Kidney epithelial cell (primary cell): ENCODE measurements at regions not wholly inside any gene's neighbourhood (a gene's known extent, or its start where the extent isn't known, plus 50 kb on each side); places are given as distances from the start of the nearest gene placed in this dataset.

Experiments
- DNase-seq: peaks from one replicate; pipeline ENCODE4 v3.0.0-alpha.2; 2010; ENCODE audit warnings: low read depth
- H3K27me3 ChIP-seq: 2 replicates; pipeline ENCODE4 v1.6.0; 2011; ENCODE audit warnings: low read length; ENCODE audit not compliant: control insufficient read depth, insufficient read depth
- H3K36me3 ChIP-seq: 2 replicates; pipeline ENCODE4 v1.5.1; 2011; ENCODE audit warnings: low read length; ENCODE audit not compliant: control insufficient read depth, insufficient read depth
- H3K4me3 ChIP-seq: 2 replicates; pipeline ENCODE4 v1.5.1; 2011; ENCODE audit warnings: low read depth, mild to moderate bottlenecking, control low read depth, low read length
- CTCF ChIP-seq: IDR thresholded peaks from 2 replicates; pipeline ENCODE4 v1.5.1; 2011; ENCODE audit warnings: mild to moderate bottlenecking, moderate library complexity, low read length, control low read depth, inconsistent platforms; ENCODE audit not compliant: insufficient read depth, poor library complexity, severe bottlenecking

DNA sequence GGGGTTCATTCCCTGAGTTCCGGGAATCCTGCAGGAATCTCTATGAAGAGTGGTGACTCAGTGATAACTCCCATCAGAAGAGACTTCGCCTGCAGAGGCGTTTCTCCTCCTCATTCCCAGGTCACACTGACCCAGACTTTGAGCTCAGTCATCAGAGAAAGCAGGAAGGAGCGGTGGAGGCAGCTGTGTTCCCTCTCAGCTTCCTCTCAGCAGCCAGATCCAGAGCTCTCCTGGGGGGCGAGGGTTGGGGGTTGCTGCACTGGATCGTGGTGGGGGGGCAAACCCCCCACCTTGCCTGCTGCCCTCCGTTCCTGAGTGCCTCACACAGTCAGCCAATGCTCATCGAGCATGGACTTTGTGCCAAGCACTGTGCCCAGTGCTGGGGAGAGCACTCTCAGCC lies 271.2 kb downstream of the CBLN1 start:
- no peak for DNase-seq
- Histone ChIP-seq H3K4me3 (no peak overlapping the region), H3K36me3 (no peaks in the 10 kb centered on the region), H3K27me3 (no peaks in the 10 kb centered on the region)
- no peak for TF ChIP-seq CTCF

GRCh38 chr16:49009204-49009603 lies 272.4 kb downstream of the CBLN1 start:
- DNase-seq = no peak
- no peak for TF ChIP-seq CTCF
- Histone ChIP-seq H3K4me3 (no peak overlapping the region), H3K36me3 (no peaks in the 10 kb centered on the region), H3K27me3 (no peaks in the 10 kb centered on the region)

DNA sequence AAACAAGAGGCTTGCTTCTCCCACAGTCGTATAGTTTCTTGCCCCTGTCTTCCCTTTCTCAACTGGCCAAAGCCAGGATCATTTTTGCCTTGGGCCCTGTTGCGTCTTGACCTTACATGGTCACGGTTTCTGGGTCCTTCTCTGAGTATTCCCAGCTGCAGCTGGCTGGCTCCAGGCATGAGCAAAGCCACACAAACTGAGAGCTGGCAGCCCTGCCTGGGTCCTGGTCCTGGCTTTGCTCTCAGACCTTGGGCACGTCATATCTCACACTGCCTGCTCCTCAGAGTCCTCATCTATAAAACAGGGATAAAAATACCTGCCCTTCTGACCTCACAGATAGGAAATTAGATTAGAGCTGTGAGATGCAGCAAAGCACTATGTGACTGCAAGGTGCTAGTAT lies 277.6 kb downstream of the CBLN1 start:
- no peaks in the 10 kb centered on the region for H3K27me3 ChIP-seq
- DNase-seq = no peak
- no peak overlapping the region for H3K4me3 ChIP-seq
- no peaks in the 10 kb centered on the region for H3K36me3 ChIP-seq
- TF ChIP-seq CTCF = no peak

DNA sequence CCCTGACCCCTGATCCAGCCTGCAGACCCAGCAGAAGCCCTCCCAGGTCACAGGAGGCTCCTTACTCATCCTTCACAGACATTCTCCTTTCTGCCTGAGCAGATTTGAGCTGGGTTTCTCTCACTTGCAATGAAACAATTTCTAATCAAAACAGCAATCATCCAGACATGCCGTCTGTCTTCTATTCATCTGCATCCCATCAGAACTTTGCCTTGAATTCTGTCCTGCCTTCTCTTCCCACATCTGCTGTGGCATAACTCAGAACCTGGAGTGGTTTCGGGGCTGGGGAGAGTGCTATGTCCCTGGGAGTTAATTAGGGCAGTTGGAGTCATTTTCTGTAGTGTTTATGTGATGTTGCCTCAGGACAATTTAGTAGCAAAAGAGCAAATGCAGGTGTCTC lies 278.6 kb downstream of the CBLN1 start:
- Histone ChIP-seq H3K27me3 (no peaks in the 10 kb centered on the region), H3K36me3 (no peaks in the 10 kb centered on the region), H3K4me3 (no peak overlapping the region)
- TF ChIP-seq CTCF = no peak
- DNase-seq = no peak

DNA sequence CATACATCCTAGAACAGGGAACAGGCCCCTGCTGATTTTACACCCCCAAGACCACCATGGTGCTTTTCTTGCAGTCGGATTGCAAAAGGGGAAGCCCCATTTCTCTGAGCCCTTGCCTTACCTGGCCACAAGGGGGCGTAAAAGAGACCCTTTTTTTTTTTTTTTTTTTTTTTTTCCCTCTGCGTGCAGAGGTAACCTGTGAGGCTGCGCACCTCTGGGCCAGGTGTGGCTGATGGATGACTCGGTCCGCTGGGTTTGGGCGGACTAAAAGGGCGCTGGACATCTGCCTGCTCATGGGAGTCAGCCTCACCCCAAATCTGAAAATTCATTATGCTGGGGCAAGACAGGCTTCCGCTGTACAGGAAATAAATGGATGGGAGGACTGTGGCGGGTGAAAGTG lies 281.0 kb downstream of the CBLN1 start:
- no peak for DNase-seq
- Histone ChIP-seq H3K4me3 (no peak overlapping the region), H3K27me3 (no peaks in the 10 kb centered on the region), H3K36me3 (no peaks in the 10 kb centered on the region)
- TF ChIP-seq CTCF = peak; percentile 72

DNA sequence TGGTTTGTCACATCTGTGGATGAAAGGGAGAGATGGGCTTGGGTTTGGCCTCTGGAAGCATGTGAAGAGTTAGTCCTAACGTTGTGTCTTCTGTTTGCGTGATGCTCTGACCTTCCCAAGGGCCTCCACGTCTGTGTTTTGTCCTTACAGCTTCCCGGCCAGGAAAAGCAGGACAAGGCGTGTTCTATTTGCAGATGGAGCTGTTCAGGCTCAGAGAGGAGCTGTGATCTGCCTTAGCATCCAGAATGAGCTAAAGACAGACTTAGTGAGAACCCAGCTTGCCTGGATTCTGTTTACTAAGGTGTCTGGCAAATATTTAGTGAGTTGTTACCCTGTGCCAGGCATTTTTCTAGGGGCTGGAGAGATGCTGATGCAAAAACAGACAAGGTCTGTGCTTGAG lies 282.1 kb downstream of the CBLN1 start:
- TF ChIP-seq CTCF = no peak
- no peak overlapping the region for H3K4me3 ChIP-seq
- no peaks in the 10 kb centered on the region for H3K27me3 ChIP-seq
- no peak for DNase-seq
- H3K36me3 ChIP-seq = no peaks in the 10 kb centered on the region
